B cell (primary cell): ENCODE measurements at regions not wholly inside any gene's neighbourhood (a gene's known extent, or its start where the extent isn't known, plus 50 kb on each side); places are given as distances from the start of the nearest gene placed in this dataset.

Experiments used
- ATAC-seq: fragments of 200-7000 bp; cut with Tn5 transposase; one replicate; pipeline ENCODE4 v1.10.0; 2021; ENCODE audit warnings: low read depth, mild to moderate bottlenecking, moderate number of reproducible peaks, moderate library complexity
- CTCF ChIA-PET: fragments of 350-600 bp; sonication (Branson Sonifier 250); formaldehyde crosslinking; loops from one replicate; lab custom pipeline; 2021; ENCODE audit warnings: antibody characterized with exemption, inconsistent platforms; lab: Charles Lee
- POLR2A ChIA-PET: fragments of 350-600 bp; sonication (Branson Sonifier 250); formaldehyde crosslinking; loops from one replicate; lab custom pipeline; 2021; ENCODE audit warnings: antibody characterized with exemption; lab: Charles Lee
- DNase-seq: peaks from one replicate; pipeline ENCODE4 v3.0.0; 2013
- H2AFZ ChIP-seq: 2 replicates; pipeline ENCODE4 v1.6.1; 2012; ENCODE audit warnings: mild to moderate bottlenecking, low read depth, low read length; ENCODE audit not compliant: insufficient read depth, poor library complexity, severe bottlenecking
- H3K27ac ChIP-seq, 2 donors: 1 replicate in 1 of 2; 2 replicates in 1 of 2; pipeline ENCODE4 v1.5.1; 2012 to 2013; ENCODE audit warnings: low read length in 2 of 2, mild to moderate bottlenecking in 2 of 2, moderate library complexity in 1 of 2
- H3K27me3 ChIP-seq, 4 experiments: fragments of 200-600 bp in 1 of 4; sonication (generic) in 1 of 4; replicated peaks in 1 of 4; 1 replicate in 2 of 4; 2 replicates in 2 of 4; pipeline versions ENCODE4 v1.6.1 to v1.7.0; 2013 to 2016; ENCODE audit warnings: low read length in 3 of 4, mild to moderate bottlenecking in 2 of 4, mixed read lengths in 1 of 4, moderate library complexity in 1 of 4; ENCODE audit not compliant: insufficient read depth in 4 of 4, control insufficient read depth in 3 of 4; ENCODE audit errors: control extremely low read depth in 1 of 4
- H3K36me3 ChIP-seq, 2 experiments: replicated peaks in 1 of 2; 1 replicate in 1 of 2; 2 replicates in 1 of 2; pipeline versions ENCODE4 v1.6.1 to v1.7.1; 2013; ENCODE audit warnings: low read length in 1 of 2; ENCODE audit not compliant: insufficient read depth in 2 of 2, control insufficient read depth in 1 of 2; ENCODE audit errors: control extremely low read depth in 1 of 2, extremely low read depth in 1 of 2
- H3K4me1 ChIP-seq, 2 donors: fragments of 200-600 bp in 1 of 2; sonication (generic) in 1 of 2; 1 replicate in 1 of 2; 2 replicates in 1 of 2; pipeline versions ENCODE4 v1.5.1 to v1.6.1; 2013 to 2017; ENCODE audit warnings: low read length in 2 of 2; ENCODE audit not compliant: control insufficient read depth in 2 of 2, insufficient read depth in 2 of 2
- H3K4me2 ChIP-seq: replicated peaks from 2 replicates; pipeline ENCODE3; 2012; ENCODE audit warnings: mild to moderate bottlenecking, low read depth, low read length; ENCODE audit not compliant: poor library complexity, severe bottlenecking
- H3K4me3 ChIP-seq, 5 experiments: fragments of 200-600 bp in 1 of 5; sonication (generic) in 1 of 5; 1 replicate in 3 of 5; 2 replicates in 2 of 5; pipeline versions ENCODE4 v1.5.1 to v1.7.0; 2011 to 2016; ENCODE audit warnings: low read length in 4 of 5, mild to moderate bottlenecking in 4 of 5, low read depth in 2 of 5, control low read depth in 1 of 5, moderate library complexity in 1 of 5; ENCODE audit not compliant: insufficient read depth in 1 of 5; ENCODE audit errors: control extremely low read depth in 1 of 5, extremely low read depth in 1 of 5
- H3K79me2 ChIP-seq: fragments of 200-600 bp; sonication (generic); one replicate; pipeline ENCODE4 v1.6.0; 2016; ENCODE audit warnings: low read length; ENCODE audit not compliant: control insufficient read depth, insufficient read depth
- H3K9ac ChIP-seq: fragments of 200-600 bp; sonication (generic); 2 replicates; pipeline ENCODE4 v1.6.1; 2017; ENCODE audit warnings: mild to moderate bottlenecking, low read length, moderate library complexity
- H3K9me3 ChIP-seq, 3 donors: one replicate each; pipeline versions ENCODE4 v1.6.1 to v1.7.1; 2013; ENCODE audit warnings: low read length in 2 of 3; ENCODE audit not compliant: control insufficient read depth in 2 of 3, insufficient read depth in 1 of 3; ENCODE audit errors: control extremely low read depth in 1 of 3
- H4K20me1 ChIP-seq: 2 replicates; pipeline ENCODE4 v1.6.0; 2012; ENCODE audit warnings: mild to moderate bottlenecking, low read length; ENCODE audit not compliant: insufficient read depth, control insufficient read depth, poor library complexity, severe bottlenecking
- H3K27ac Mint-ChIP-seq: one replicate; pipeline ENCODE4 v1.8.0; 2021; ENCODE audit warnings: mixed read lengths
- H3K27me3 Mint-ChIP-seq: one replicate; pipeline ENCODE4 v1.8.0; 2021; ENCODE audit warnings: mixed read lengths
- H3K4me1 Mint-ChIP-seq: one replicate; pipeline ENCODE4 v1.8.0; 2021; ENCODE audit warnings: mixed read lengths
- H3K4me3 Mint-ChIP-seq: one replicate; pipeline ENCODE4 v1.8.0; 2021; ENCODE audit warnings: mixed read lengths
- H3K9me3 Mint-ChIP-seq: one replicate; pipeline ENCODE4 v1.8.0; 2022; ENCODE audit warnings: mixed read lengths; ENCODE audit not compliant: insufficient read depth
- EZH2 ChIP-seq: IDR thresholded peaks from 2 replicates; pipeline ENCODE4 v1.6.1; 2012; ENCODE audit warnings: borderline replicate concordance, low read depth, mild to moderate bottlenecking, moderate library complexity, low read length; ENCODE audit not compliant: insufficient read depth, poor library complexity, severe bottlenecking
- WGBS: methylation state at CpG from one replicate; pipeline ENCODE4 v1.1.5; 2013; ENCODE audit warnings: missing lambda C conversion rate; ENCODE audit not compliant: insufficient coverage; 5-methylcytosine and 5-hydroxymethylcytosine counted together
- intact Hi-C: fragments of 100-400 bp; cut with micrococcal nuclease; formaldehyde crosslinking; loops from one replicate; pipeline ENCODE4 v1.10.0; 2022
- TF ChIP-seq, protein P1 (sequence below): fragments of 200-600 bp; IDR thresholded peaks from one replicate; pipeline ENCODE4 v1.8.0; 2022; ENCODE audit warnings: antibody characterized with exemption, mild to moderate bottlenecking

DNA sequence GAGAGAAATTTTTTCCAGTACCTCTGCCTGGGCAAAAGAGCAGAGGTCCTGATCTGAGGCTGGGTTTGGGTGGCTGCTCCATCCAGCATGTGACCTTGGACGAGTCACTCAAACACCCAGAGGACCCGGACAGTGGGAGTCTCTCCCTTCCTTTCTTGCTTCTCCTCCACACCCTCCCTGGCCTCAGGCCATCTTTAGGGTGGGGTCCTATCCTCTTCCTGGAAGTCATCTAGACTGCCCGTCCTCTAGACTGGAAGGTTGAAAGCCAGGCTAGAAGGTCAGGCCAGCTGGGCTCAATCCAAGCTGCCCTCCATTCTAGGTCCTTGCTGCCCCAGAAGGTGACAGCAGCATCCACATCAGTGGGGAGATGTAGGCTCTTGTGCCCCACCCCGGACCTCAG lies 599.5 kb downstream of the MATN1 start:
- 79% methylated on average over 4 of the region's 4 CpGs for WGBS
- H3K9ac ChIP-seq: no peak overlapping the region
- H3K27me3 ChIP-seq: no peaks in the 10 kb centered on the region
- no peak for ATAC-seq
- no peak overlapping the region for H3K4me3 Mint-ChIP-seq
- no peak overlapping the region for H3K4me3 ChIP-seq
- no peak overlapping the region for H2AFZ ChIP-seq
- intact Hi-C loops: no loop called here
- peaks cover 10% of the 10 kb centered on the region for H3K27me3 Mint-ChIP-seq
- no peaks in the 10 kb centered on the region for H3K36me3 ChIP-seq
- no peak overlapping the region for H3K4me2 ChIP-seq
- no peak for DNase-seq
- no peaks in the 10 kb centered on the region for H4K20me1 ChIP-seq
- no peaks in the 10 kb centered on the region for H3K79me2 ChIP-seq
- no peaks in the 10 kb centered on the region for H3K9me3 ChIP-seq
- no peaks in the 10 kb centered on the region for H3K4me1 Mint-ChIP-seq
- H3K4me1 ChIP-seq: no peaks in the 10 kb centered on the region
- no peak overlapping the region for H3K27ac Mint-ChIP-seq
- ChIA-PET POLR2A (no interaction called here), CTCF (no interaction called here)
- TF ChIP-seq, protein P1, sequence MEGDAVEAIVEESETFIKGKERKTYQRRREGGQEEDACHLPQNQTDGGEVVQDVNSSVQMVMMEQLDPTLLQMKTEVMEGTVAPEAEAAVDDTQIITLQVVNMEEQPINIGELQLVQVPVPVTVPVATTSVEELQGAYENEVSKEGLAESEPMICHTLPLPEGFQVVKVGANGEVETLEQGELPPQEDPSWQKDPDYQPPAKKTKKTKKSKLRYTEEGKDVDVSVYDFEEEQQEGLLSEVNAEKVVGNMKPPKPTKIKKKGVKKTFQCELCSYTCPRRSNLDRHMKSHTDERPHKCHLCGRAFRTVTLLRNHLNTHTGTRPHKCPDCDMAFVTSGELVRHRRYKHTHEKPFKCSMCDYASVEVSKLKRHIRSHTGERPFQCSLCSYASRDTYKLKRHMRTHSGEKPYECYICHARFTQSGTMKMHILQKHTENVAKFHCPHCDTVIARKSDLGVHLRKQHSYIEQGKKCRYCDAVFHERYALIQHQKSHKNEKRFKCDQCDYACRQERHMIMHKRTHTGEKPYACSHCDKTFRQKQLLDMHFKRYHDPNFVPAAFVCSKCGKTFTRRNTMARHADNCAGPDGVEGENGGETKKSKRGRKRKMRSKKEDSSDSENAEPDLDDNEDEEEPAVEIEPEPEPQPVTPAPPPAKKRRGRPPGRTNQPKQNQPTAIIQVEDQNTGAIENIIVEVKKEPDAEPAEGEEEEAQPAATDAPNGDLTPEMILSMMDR: no peak
- TF ChIP-seq EZH2: no peak
- H3K27ac ChIP-seq: no peak overlapping the region
- no peaks in the 10 kb centered on the region for H3K9me3 Mint-ChIP-seq

DNA sequence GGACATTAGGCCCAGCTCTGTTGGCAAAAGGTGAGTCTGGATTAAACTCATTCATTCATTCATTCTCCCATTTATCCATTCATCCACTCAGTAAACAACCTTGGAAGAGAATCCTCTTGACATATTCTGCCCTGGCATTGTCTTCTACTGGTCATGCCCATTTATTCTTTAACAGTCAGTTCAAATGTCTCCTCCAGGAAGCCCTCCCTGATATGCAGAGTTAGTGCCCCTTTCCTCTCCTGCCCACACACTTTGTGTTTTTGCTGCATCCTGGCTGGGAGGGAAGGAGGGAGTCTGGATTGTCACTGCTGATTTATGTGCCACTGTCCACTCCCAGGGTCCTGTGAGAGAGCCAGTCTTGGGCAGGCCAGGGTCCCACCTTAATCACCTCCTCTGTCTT lies 600.3 kb downstream of the MATN1 start:
- POLR2A ChIA-PET: no interaction called here

More for the DNA sequence above, 600.3 kb downstream of the MATN1 start:
- no peak overlapping the region for H3K27ac ChIP-seq
- H4K20me1 ChIP-seq: no peaks in the 10 kb centered on the region
- no peak overlapping the region for H3K27ac Mint-ChIP-seq
- no peaks in the 10 kb centered on the region for H3K9me3 ChIP-seq
- DNase-seq (no peak), ATAC-seq (no peak)
- H3K9ac ChIP-seq: no peak overlapping the region
- TF ChIP-seq EZH2: no peak
- TF ChIP-seq, protein P1: no peak
- no peaks in the 10 kb centered on the region for H3K4me1 Mint-ChIP-seq
- intact Hi-C loops: no loop called here
- no peak overlapping the region for H2AFZ ChIP-seq
- H3K36me3 ChIP-seq: no peaks in the 10 kb centered on the region
- no peaks in the 10 kb centered on the region for H3K9me3 Mint-ChIP-seq
- H3K4me3 Mint-ChIP-seq: no peak overlapping the region
- H3K27me3 ChIP-seq: no peaks in the 10 kb centered on the region
- no peak overlapping the region for H3K4me3 ChIP-seq
- H3K27me3 Mint-ChIP-seq: peaks cover 7% of the 10 kb centered on the region
- H3K79me2 ChIP-seq: no peaks in the 10 kb centered on the region
- CTCF ChIA-PET: no interaction called here
- no peak overlapping the region for H3K4me2 ChIP-seq
- no peaks in the 10 kb centered on the region for H3K4me1 ChIP-seq
